ENCODE measurements at regions not wholly inside any gene's neighbourhood (a gene's known extent, or its start where the extent isn't known, plus 50 kb on each side); places are given as distances from the start of the nearest gene placed in this dataset.
"Not testable (repeated sequence)": the region's sequence is repeated elsewhere in the genome, so short reads cannot be mapped to it uniquely, and the experiment has no call there.

DNA sequence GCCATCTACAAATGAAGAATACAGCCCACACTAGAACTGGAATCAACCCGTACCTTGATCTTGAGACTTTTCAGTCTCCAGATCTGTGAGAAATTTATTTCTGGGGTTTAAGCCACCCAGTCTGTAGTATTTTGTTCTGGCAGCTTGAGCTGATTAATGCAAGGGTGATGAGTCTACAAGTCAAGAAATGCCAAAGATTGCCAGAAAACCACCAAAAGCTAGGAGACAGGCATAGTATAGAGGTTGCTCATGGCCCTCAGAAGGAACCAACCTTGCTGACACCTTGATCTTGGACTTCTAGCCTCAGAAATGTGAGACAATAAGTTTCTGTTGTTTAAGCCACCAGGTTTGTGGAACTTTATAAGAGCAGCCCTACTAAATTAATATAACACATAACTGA is 428.2 kb upstream of the KLF12 start:
- no peak for FAIRE-seq
- no peak for DNase-seq (ENCODE audit: extremely low spot score, insufficient read length, low read depth)

DNA sequence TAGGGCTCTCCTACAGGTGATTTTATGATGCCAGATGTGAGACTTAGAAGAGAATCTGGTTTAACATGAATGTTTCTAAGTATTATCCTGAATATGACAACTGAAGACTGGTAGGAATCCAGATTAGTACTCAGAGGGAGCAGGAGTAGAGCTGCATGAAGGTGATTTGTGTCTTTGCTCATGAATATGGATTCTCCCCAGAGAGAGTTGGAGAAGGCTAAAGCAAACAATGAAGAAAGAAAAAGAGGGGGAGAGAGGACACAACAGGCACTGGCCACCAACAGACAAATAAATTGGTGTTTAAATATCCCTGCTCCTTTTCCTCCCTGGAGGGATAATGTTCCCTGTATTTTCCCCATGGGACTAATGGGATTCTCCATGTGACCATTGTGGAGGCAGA is 427.0 kb upstream of the KLF12 start:
- DNase-seq (ENCODE audit: extremely low spot score, insufficient read length, low read depth) (no peak), FAIRE-seq (no peak)

DNA sequence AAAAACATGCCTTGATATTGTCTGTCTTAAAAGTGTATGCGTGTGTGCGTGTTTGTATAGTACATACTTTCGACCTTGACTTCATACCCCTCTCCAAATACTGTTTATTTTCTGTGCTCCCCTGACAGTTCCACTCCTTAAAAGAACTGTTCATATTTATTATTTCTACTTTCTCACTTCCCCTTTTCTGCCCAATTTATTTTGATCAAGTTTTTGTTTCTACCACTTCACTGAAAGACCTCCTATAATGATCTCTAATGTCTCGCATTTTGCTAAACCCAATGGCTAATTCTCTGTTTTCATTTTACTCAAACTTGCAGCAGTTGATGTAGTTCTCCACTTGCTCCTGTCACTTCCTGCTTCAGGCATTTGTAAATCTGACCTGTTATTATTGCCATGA is 426.1 kb upstream of the KLF12 start:
- no peak for DNase-seq (ENCODE audit: extremely low spot score, insufficient read length, low read depth)
- FAIRE-seq: no peak

DNA sequence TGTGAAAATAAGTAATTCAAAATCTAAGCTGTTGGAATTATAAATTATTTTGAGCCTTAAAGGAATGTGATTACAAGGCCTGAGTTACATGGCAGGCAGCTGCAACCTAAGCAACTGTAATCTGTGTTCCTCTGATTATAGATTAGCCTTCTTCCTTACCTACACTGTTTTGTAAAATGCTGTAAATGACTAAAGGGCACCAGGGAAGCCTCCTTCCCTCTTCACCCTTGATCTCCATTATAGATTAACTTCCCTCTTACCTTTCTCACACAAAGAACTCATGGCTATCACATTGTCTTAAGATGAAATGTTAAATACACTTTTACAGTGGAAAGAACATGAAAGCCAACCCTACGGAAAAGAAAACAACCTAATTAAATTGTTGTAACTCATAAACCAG is 423.7 kb upstream of the KLF12 start:
- FAIRE-seq: no peak

DNA sequence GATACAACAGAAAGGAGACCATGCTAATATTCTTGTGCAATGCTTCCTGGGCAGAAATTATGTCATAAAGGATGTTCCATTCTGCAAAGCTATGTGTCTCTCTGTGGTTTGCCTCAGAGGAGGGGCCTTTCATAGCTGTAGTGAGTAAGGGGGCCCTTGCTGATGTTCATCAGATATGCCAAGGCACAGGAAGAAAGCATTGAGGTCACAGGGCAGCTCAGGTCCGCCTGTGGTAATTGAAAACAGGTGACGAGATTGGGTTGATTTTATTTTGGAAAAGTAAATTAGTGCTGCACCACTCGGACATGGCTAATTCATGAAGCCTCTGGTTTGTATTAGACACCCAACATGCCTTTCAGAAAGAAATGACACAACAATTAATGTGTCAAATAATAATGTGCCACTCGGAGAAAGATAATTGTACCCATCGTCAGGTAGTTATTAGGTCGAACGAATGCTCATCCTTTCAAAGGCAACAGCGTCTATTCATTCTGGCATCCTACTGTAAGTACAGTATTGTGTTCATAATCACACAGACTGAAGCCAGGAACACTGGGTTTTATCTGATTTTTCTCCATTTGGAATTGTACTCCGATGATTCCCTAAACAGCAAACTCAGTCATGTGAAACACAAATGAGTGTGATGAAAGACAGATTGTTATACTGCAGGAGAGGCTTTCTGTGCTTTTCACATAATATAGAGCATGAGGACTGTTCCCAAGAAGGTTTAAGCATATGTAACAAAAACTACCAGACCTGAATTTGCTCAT is 421.6 kb upstream of the KLF12 start:
- FAIRE-seq (no peak), DNase-seq (ENCODE audit: extremely low spot score, insufficient read length, low read depth) (no peak)

More for the DNA sequence above, 423.7 kb upstream of the KLF12 start:
- DNase-seq (ENCODE audit: extremely low spot score, insufficient read length, low read depth): no peak

DNA sequence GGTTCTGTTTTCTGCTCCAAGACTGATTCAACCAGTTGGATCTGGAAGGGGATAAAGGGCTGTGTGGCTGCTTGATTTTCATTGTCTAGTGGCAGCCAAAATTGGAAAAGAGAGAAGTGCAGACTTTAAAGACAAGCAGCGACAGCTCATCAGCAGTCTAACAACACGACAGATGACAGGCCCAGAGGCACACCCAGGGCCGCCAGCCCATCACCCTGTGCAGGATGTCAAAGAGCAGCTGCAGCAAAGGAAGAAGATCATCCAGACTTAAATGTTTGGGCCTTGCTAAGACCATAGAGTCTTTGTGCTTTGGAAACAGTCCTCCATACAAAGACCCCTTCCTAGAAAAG is 421.0 kb upstream of the KLF12 start:
- no peak for FAIRE-seq
- no peak for DNase-seq (ENCODE audit: extremely low spot score, insufficient read length, low read depth)

DNA sequence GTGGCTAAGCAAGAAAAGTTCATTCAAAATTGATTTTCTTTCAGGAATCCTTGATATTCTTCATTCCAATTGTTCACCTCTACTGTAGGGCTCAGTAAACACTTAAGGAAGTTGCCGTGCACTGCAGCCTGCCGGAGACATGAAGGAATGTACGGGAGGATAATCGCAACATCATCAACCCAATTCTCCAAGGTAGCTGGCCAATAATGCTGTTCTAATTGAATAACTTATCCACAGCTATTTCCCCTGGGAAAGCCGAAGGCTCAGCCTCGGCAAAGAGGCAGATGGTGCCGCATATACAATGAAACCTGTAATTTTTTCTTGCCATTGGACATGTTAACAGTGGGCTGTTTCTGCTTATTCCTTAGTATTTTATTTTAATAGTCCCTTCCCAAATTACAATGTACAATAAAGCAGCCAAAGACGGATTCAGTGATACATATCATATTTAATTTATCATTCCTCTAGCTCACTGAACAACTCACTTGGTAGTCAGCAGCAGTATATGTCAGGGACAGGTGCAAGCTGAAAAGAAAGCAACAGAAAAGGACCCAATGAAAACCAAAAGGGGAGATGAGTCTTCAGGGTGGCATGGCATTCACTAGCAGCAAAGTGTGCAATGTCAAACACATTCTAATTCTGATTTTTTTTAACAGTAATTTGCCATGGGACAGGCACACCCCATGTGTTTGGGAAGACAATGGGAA is 420.5 kb upstream of the KLF12 start:
- FAIRE-seq: no peak
- no peak for DNase-seq (ENCODE audit: extremely low spot score, insufficient read length, low read depth)

DNA sequence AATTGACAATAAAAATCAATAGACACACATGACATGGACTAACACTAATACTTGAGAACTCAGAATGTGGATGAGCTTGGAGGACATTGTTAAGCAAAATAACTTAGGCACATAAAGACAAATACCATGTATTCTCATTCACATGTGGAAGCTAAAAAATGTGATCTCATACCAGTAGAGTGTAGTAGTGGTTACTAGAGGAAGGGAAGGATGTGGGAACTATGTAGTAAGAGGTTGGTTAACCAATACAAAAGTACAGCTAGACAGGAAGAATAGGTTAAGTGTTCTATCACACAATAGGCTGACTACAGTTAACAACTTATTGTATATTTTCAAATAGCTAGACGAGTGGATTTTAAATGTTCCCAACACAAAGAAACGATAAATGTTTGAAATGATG is 415.8 kb upstream of the KLF12 start:
- no peak for DNase-seq (ENCODE audit: extremely low spot score, insufficient read length, low read depth)
- no peak for FAIRE-seq

DNA sequence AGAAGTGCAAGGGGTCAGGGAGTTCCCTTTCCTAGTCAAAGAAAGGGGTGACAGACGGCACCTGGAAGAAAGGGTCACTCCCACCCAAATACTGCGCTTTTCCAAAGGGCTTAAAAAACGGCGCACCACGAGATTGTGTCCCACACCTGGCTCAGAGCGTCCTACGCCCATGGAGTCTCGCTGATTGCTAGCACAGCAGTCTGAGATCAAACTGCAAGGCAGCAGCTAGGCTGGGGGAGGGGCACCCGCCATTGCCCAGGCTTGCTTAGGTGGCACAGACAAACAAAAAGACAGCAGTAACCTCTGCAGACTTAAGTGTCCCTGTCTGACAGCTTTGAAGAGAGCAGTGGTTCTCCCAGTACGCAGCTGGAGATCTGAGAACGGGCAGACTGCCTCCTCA is 402.4 kb upstream of the KLF12 start:
- not testable (repeated sequence) for DNase-seq (ENCODE audit: extremely low spot score, insufficient read length, low read depth); FAIRE-seq

DNA sequence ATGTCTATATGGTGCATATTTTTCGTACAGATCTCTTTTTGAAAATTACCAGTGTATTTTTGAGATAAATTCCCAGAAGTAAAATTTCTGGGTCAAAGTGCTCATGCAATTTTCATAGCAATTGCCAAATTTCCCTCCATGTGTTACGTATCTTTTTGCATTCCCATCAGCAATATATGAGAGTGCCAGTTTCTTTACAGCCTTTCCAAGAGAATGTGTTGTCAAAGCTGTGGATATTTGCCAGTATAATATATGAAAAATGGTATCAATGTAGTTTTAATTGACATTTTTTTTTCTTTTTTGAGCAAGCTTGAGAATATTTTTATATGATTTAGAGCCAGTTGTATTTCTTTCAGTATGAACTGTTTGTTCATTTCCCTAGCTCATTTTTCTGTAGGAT is 399.0 kb upstream of the KLF12 start:
- no peak for FAIRE-seq
- DNase-seq (ENCODE audit: extremely low spot score, insufficient read length, low read depth): no peak

DNA sequence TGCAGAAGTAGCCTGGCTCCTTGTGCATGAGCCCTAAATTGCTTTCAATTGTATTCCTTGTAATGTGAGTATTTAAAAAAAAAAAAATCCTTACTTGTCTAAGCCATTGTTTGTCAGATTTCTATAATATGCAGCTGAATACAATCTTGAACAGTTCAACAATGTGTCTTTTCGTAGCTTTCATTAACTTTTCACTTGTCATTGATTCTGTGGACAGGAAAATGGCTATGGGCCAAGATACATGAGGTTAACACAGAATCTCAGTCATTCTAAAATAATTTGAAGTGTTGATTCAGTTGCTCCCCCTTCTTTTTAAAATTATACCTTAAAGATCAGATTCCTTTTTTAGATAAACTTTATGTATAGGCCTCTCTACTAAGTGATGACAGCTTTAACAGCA is 395.8 kb upstream of the KLF12 start:
- DNase-seq (ENCODE audit: extremely low spot score, insufficient read length, low read depth) (no peak), FAIRE-seq (no peak)

DNA sequence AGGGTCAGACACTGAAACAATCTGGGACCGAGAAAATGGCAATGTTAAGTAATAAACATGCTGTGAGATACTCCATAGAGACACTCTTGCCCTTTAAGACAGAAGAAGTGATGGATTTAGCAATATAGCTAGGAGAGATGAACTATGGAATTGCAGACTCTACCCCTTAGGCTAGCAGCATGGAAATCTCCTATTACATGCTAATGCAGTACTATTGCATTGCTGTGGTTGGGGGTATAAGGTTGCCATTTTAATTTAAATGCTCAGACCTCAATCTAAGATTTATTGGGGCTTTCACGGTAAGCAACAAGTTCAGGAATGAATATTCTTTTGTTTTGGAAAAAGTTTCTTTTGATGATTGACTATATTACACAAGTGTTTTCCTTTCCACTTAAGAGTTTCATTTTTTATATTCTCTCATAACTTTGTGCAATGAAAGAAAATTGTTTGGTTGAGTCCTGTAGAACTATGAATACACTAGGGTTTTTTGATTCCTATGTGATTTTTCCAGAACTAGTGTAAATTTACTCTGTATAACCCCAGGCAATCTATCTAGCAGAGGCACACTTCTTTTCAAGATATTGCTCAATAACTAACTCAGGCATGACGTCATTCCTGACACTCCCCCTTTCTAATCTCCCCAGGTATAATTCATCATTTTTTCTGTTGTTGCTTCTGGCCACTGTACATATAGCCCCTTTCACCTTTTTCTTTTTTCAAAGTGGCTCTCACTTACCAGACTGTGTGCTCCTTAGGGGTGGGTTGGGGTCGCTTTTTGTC is 394.7 kb upstream of the KLF12 start:
- no peak for FAIRE-seq
- DNase-seq (ENCODE audit: extremely low spot score, insufficient read length, low read depth): no peak

DNA sequence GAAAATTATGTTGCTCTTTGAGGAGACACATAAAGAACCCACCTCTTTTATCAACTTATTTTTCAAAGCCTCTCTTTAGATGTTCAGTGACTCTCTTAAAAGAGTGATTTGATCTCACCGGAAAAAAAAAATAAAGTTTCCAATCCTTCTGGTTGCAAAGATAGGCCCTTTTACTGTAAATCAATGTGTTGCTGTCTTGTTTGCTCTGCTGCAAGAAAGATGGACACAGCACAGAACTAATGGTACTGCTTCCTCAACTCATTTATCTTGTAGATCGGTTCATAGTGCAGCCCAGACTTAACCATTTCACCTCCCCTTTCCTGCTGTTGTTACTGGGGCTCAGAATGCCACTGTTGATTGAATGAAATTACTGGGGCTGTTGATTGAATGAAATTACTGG is 388.9 kb upstream of the KLF12 start:
- DNase-seq (ENCODE audit: extremely low spot score, insufficient read length, low read depth) (no peak), FAIRE-seq (no peak)

DNA sequence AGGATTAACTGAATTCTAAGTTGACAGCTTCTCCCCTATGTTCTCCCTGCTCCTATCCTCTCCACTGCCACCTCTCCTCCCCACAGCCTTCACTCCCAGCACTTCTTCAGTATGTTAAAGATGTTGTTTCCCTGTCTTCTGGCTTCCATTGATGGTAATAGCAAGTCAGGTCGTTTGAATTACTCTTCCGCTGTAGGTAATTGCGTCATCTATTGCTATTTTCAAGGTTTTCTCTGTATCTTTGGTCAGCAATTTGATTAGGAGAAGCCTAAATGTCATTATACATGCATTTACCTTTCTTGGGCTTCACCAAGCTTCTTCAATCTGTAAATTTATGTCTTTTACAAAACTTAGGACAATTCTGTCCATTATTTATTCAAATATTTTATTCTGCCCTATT is 377.3 kb upstream of the KLF12 start:
- DNase-seq (ENCODE audit: extremely low spot score, insufficient read length, low read depth) (no peak), FAIRE-seq (no peak)

DNA sequence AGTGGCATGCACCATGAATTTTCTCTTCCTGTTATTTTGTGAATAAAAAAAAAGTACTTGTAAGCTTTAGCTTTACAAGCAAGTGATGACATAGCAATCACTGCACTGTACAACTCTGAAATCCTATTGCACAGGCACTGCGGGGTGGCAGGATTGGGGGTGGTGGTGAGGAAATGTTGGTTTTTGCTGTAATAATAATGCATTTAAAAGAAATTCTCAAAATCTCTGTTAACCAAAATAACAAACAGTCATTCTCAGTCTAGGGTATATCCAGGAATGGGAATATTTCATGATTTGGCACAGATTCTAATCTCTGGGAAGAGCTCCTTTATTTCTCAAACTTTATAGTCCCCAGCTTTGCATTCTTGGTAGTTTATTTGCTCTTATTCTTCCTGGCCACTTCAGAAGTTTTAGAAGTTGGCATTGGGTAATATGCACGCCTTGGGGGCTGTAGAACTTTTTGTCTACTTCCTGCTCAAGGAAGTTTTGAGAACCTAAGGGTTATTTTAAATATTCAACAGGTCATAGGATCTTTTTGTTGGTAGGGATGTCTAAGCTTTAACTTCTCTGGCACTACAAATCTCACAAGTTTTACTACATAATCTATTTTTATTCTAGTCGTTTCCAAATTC is 353.0 kb upstream of the KLF12 start:
- no peak for FAIRE-seq
- DNase-seq (ENCODE audit: extremely low spot score, insufficient read length, low read depth): no peak

DNA sequence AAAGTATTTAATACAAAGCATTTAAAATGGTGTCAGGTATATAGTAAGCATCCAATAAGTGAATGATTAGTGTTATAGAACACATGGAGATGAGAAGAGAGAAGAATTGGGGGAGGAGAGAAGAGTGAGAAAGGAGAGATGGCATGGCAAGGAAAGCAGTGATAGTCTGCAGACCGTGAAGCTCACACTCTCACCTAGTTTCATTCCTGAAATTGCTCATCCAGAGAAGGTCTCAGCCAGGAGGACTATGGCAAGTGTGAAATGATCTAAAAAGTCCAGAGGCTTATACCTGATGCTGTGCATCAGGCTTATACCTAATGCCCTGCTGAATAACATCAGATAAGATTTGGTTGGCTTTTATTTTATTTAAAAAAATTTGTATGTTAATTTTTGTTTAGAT is 351.6 kb upstream of the KLF12 start:
- DNase-seq (ENCODE audit: extremely low spot score, insufficient read length, low read depth) (no peak), FAIRE-seq (no peak)

DNA sequence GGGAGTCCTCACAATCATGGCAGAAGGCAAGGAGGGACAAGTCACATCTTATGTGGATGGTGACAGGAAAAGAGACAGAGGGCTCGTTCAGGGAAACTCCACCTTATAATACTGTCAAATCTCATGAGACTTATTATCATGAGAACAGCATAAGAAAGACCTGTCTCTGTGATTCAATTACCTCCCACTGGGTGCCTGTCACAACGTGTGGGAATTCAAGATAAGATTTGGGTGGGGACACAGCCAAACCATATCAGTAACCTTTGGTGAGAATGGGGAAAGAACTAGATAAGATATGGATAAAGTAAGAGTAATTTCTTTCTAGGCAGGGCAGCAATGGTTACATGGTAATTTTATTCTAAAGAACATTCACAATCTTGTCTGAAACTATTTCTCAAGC is 344.9 kb upstream of the KLF12 start:
- FAIRE-seq (no peak), DNase-seq (ENCODE audit: extremely low spot score, insufficient read length, low read depth) (no peak)

DNA sequence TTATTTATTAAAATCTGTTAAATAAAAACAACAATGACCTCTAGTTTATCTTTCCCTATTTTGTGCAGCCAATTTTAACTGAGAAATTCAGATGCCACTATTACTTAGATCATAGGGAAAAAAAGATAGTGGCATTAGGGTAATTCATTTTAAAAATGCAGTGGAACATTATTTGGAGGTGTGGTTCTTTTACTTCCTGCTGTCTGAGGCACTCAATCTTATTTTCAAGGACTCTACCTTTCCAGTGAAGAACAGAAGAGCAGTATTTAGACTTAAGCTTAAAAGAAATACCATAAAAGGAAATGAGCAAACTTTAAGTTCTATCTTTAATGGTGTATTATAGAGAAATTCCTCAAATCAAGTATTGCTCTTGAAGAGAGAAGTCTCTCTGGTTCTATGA is 342.6 kb upstream of the KLF12 start:
- no peak for FAIRE-seq
- no peak for DNase-seq (ENCODE audit: extremely low spot score, insufficient read length, low read depth)

DNA sequence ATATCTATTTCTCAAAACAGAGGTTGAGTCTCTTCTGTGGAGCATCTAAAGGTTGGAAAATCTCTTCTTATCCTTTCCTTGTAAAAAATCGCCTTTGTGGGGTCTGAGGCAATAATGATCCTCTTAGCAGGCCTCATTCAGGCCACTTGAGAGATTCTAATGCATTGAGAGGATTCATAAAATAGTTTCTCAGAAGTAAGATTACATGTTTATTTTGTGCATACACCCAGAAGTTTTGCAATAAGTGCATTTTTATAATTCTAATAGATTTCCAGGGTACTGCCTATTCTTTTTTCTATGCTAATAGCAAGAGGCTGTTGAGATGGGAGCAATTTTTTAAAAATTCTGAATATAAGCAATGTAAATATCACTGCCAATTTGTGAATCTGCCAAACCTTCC is 342.2 kb upstream of the KLF12 start:
- FAIRE-seq (no peak), DNase-seq (ENCODE audit: extremely low spot score, insufficient read length, low read depth) (no peak)

DNA sequence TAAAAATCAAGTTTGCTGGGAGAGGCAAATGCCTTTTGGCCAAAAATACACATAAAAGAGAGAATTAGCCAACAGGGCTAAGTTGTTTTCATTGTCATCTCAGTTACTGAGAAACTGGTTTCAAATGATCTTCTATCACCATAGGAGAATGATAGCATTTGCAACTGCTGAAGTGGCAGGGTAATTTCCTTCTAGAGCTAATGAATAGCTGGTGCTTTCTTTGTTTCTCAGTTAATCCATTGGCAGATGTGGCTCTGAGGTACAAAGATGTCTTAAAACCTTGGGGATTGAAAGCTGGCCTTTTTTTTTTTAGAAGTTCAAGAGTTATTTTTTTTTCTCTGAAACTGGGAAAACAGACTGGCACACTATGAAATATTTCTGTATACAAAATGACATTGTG is 332.7 kb upstream of the KLF12 start:
- no peak for DNase-seq (ENCODE audit: extremely low spot score, insufficient read length, low read depth)
- FAIRE-seq: no peak

DNA sequence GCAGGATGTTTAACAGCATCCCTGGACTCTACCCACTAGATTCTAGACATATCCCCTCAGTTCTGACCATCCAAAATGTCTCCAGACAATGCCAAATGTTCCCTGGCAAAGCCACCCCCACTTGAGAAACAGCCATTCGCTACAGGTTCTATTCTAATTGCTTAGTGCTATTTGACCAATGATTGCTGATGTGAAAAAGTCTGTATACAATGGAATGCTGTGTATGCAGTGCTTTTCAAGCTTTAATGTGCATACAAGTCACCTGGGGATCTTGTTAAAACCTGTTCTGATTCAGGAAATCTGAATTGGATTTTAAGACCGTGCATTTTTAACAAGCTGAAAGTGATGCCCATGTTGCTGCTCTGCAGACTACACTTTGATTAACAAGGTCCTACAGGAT is 331.8 kb upstream of the KLF12 start:
- FAIRE-seq: no peak
- no peak for DNase-seq (ENCODE audit: extremely low spot score, insufficient read length, low read depth)
